T-helper 2 cell treated with Interferon-gamma antibody and Interleukin-4, amounts not matched to agents 5 μg/mL and 100 μg/mL, for 36 hours (primary cell): ENCODE measurements at regions not wholly inside any gene's neighbourhood (a gene's known extent, or its start where the extent isn't known, plus 50 kb on each side); places are given as distances from the start of the nearest gene placed in this dataset.

Experiments used
- DNase-seq: peaks from one replicate; pipeline ENCODE4 v3.0.0; 2021; ENCODE audit warnings: low spot score
- H3K27ac Mint-ChIP-seq: one replicate; pipeline ENCODE4 v1.8.0; 2021; ENCODE audit warnings: mild to moderate bottlenecking, mixed read lengths
- H3K27me3 Mint-ChIP-seq: one replicate; pipeline ENCODE4 v1.8.0; 2021; ENCODE audit warnings: low read depth, mixed read lengths
- H3K36me3 Mint-ChIP-seq: one replicate; pipeline ENCODE4 v1.8.0; 2021; ENCODE audit warnings: low read depth, mixed read lengths
- H3K4me1 Mint-ChIP-seq: one replicate; pipeline ENCODE4 v1.8.0; 2021; ENCODE audit warnings: low read depth, mixed read lengths
- H3K4me3 Mint-ChIP-seq: one replicate; pipeline ENCODE4 v1.8.0; 2022; ENCODE audit warnings: mild to moderate bottlenecking, moderate library complexity, mixed read lengths
- H3K9me3 Mint-ChIP-seq: one replicate; pipeline ENCODE4 v1.8.0; 2021; ENCODE audit warnings: mixed read lengths

GRCh38 chr2:129275706-129276105 is 703.8 kb upstream of the RAB6C start:
- Mint-ChIP-seq H3K36me3 (no peaks in the 10 kb centered on the region), H3K27ac (no peak overlapping the region), H3K4me3 (no peak overlapping the region), H3K4me1 (no peaks in the 10 kb centered on the region), H3K27me3 (no peaks in the 10 kb centered on the region), H3K9me3 (no peaks in the 10 kb centered on the region)
- DNase-seq = no peak

- no peaks in the 10 kb centered on the region for H3K4me1 Mint-ChIP-seq
- H3K9me3 Mint-ChIP-seq = no peaks in the 10 kb centered on the region
These were observed 702.4 kb upstream of the RAB6C start for GRCh38 chr2:129276978-129277584.

GRCh38 chr2:129277585-129277981 is 701.9 kb upstream of the RAB6C start:
- no peaks in the 10 kb centered on the region for H3K9me3 Mint-ChIP-seq
- no peaks in the 10 kb centered on the region for H3K4me1 Mint-ChIP-seq
- H3K27me3 Mint-ChIP-seq = no peaks in the 10 kb centered on the region
- no peak overlapping the region for H3K27ac Mint-ChIP-seq
- DNase-seq = no peak
- no peaks in the 10 kb centered on the region for H3K36me3 Mint-ChIP-seq
- no peak overlapping the region for H3K4me3 Mint-ChIP-seq

More at GRCh38 chr2:129276978-129277584, 702.4 kb upstream of the RAB6C start:
- H3K27ac Mint-ChIP-seq = no peak overlapping the region
- no peaks in the 10 kb centered on the region for H3K27me3 Mint-ChIP-seq
- DNase-seq = no peak
- H3K36me3 Mint-ChIP-seq = no peaks in the 10 kb centered on the region
- H3K4me3 Mint-ChIP-seq = no peak overlapping the region

GRCh38 chr2:129281791-129282530 is 697.5 kb upstream of the RAB6C start:
- H3K27me3 Mint-ChIP-seq = no peaks in the 10 kb centered on the region
- H3K9me3 Mint-ChIP-seq = no peaks in the 10 kb centered on the region
- H3K4me1 Mint-ChIP-seq = no peaks in the 10 kb centered on the region
- H3K27ac Mint-ChIP-seq = no peak overlapping the region
- DNase-seq = no peak
- H3K36me3 Mint-ChIP-seq = no peaks in the 10 kb centered on the region
- H3K4me3 Mint-ChIP-seq = no peak overlapping the region

GRCh38 chr2:129285012-129285411 is 694.5 kb upstream of the RAB6C start:
- no peak for DNase-seq
- no peak overlapping the region for H3K4me3 Mint-ChIP-seq
- no peaks in the 10 kb centered on the region for H3K9me3 Mint-ChIP-seq
- no peak overlapping the region for H3K27ac Mint-ChIP-seq
- H3K36me3 Mint-ChIP-seq = no peaks in the 10 kb centered on the region
- H3K27me3 Mint-ChIP-seq = no peaks in the 10 kb centered on the region
- no peaks in the 10 kb centered on the region for H3K4me1 Mint-ChIP-seq

GRCh38 chr2:129293326-129293725 is 686.1 kb upstream of the RAB6C start:
- H3K9me3 Mint-ChIP-seq = peaks cover 7% of the 10 kb centered on the region
- no peaks in the 10 kb centered on the region for H3K27me3 Mint-ChIP-seq
- no peaks in the 10 kb centered on the region for H3K4me1 Mint-ChIP-seq
- no peak overlapping the region for H3K4me3 Mint-ChIP-seq
- no peaks in the 10 kb centered on the region for H3K36me3 Mint-ChIP-seq
- no peak overlapping the region for H3K27ac Mint-ChIP-seq
- no peak for DNase-seq

GRCh38 chr2:129296396-129296795 is 683.1 kb upstream of the RAB6C start:
- Mint-ChIP-seq H3K4me3 (no peak overlapping the region), H3K27me3 (no peaks in the 10 kb centered on the region), H3K4me1 (no peaks in the 10 kb centered on the region), H3K27ac (no peak overlapping the region), H3K36me3 (no peaks in the 10 kb centered on the region), H3K9me3 (peaks cover 7% of the 10 kb centered on the region)
- DNase-seq = no peak

- no peaks in the 10 kb centered on the region for H3K27me3 Mint-ChIP-seq
- no peak overlapping the region for H3K4me3 Mint-ChIP-seq
- no peak for DNase-seq
- no peaks in the 10 kb centered on the region for H3K36me3 Mint-ChIP-seq
- H3K27ac Mint-ChIP-seq = no peak overlapping the region
- H3K4me1 Mint-ChIP-seq = no peaks in the 10 kb centered on the region
- H3K9me3 Mint-ChIP-seq = peaks cover 7% of the 10 kb centered on the region
These were observed 682.7 kb upstream of the RAB6C start for GRCh38 chr2:129296806-129297205.

- no peak for DNase-seq
- Mint-ChIP-seq H3K4me3 (no peak overlapping the region), H3K4me1 (no peaks in the 10 kb centered on the region)
These were observed 682.0 kb upstream of the RAB6C start for GRCh38 chr2:129297430-129297829.

GRCh38 chr2:129299338-129299737 is 680.1 kb upstream of the RAB6C start:
- H3K27me3 Mint-ChIP-seq = no peaks in the 10 kb centered on the region
- no peaks in the 10 kb centered on the region for H3K36me3 Mint-ChIP-seq
- H3K4me1 Mint-ChIP-seq = no peaks in the 10 kb centered on the region
- no peak overlapping the region for H3K27ac Mint-ChIP-seq
- peaks cover under 1% of the 10 kb centered on the region for H3K9me3 Mint-ChIP-seq
- no peak overlapping the region for H3K4me3 Mint-ChIP-seq
- no peak for DNase-seq

More at GRCh38 chr2:129297430-129297829, 682.0 kb upstream of the RAB6C start:
- no peaks in the 10 kb centered on the region for H3K27me3 Mint-ChIP-seq
- no peak overlapping the region for H3K27ac Mint-ChIP-seq
- no peaks in the 10 kb centered on the region for H3K36me3 Mint-ChIP-seq
- H3K9me3 Mint-ChIP-seq = peaks cover 7% of the 10 kb centered on the region

GRCh38 chr2:129299756-129300155 is 679.7 kb upstream of the RAB6C start:
- no peak for DNase-seq
- no peaks in the 10 kb centered on the region for H3K9me3 Mint-ChIP-seq
- no peak overlapping the region for H3K27ac Mint-ChIP-seq
- no peak overlapping the region for H3K4me3 Mint-ChIP-seq
- H3K4me1 Mint-ChIP-seq = no peaks in the 10 kb centered on the region
- H3K36me3 Mint-ChIP-seq = no peaks in the 10 kb centered on the region
- H3K27me3 Mint-ChIP-seq = no peaks in the 10 kb centered on the region

- H3K27ac Mint-ChIP-seq = no peak overlapping the region
- no peaks in the 10 kb centered on the region for H3K27me3 Mint-ChIP-seq
- no peaks in the 10 kb centered on the region for H3K9me3 Mint-ChIP-seq
- H3K4me3 Mint-ChIP-seq = no peak overlapping the region
- DNase-seq = no peak
- H3K4me1 Mint-ChIP-seq = no peaks in the 10 kb centered on the region
- H3K36me3 Mint-ChIP-seq = no peaks in the 10 kb centered on the region
These were observed 679.0 kb upstream of the RAB6C start for GRCh38 chr2:129300456-129300855.

- Mint-ChIP-seq H3K4me3 (no peak overlapping the region), H3K27ac (no peak overlapping the region), H3K36me3 (no peaks in the 10 kb centered on the region), H3K9me3 (no peaks in the 10 kb centered on the region), H3K4me1 (no peaks in the 10 kb centered on the region), H3K27me3 (no peaks in the 10 kb centered on the region)
- DNase-seq = no peak
These were observed 678.0 kb upstream of the RAB6C start for GRCh38 chr2:129301431-129301913.

- H3K9me3 Mint-ChIP-seq = no peaks in the 10 kb centered on the region
- DNase-seq = no peak
- no peak overlapping the region for H3K27ac Mint-ChIP-seq
- no peaks in the 10 kb centered on the region for H3K36me3 Mint-ChIP-seq
- no peaks in the 10 kb centered on the region for H3K27me3 Mint-ChIP-seq
- H3K4me1 Mint-ChIP-seq = no peaks in the 10 kb centered on the region
- no peak overlapping the region for H3K4me3 Mint-ChIP-seq
These were observed 677.4 kb upstream of the RAB6C start for GRCh38 chr2:129302106-129302505.
